Peyer's patch (tissue), 4 donors: ENCODE measurements at regions not wholly inside any gene's neighbourhood (a gene's known extent, or its start where the extent isn't known, plus 50 kb on each side); places are given as distances from the start of the nearest gene placed in this dataset.

Experiments used
- DNase-seq, 3 donors: peaks; one replicate each; pipeline ENCODE4 v3.0.0-alpha.2; 2017 to 2019
- H3K27ac ChIP-seq, 4 donors: fragments of 200-600 bp; sonication (generic); one replicate each; pipeline ENCODE4 v1.5.1; 2016 to 2019
- H3K27me3 ChIP-seq, 2 donors: fragments of 200-600 bp; sonication (generic); one replicate each; pipeline ENCODE4 v1.5.1; 2019
- H3K36me3 ChIP-seq, 3 donors: fragments of 200-600 bp; sonication (generic); one replicate each; pipeline ENCODE4 v1.5.1; 2016 to 2019
- H3K4me1 ChIP-seq, 4 donors: fragments of 200-600 bp; sonication (generic); one replicate each; pipeline ENCODE4 v1.5.1; 2016 to 2019
- H3K4me3 ChIP-seq, 4 donors: fragments of 200-600 bp; sonication (generic); 1 replicate in 3 of 4; 2 replicates in 1 of 4; pipeline ENCODE4 v1.5.1; 2016 to 2019; ENCODE audit warnings: mild to moderate bottlenecking in 1 of 4
- H3K9me3 ChIP-seq, 4 donors: fragments of 200-600 bp; sonication (generic); one replicate each; pipeline ENCODE4 v1.5.1; 2016 to 2019; ENCODE audit warnings: mild to moderate bottlenecking in 1 of 4
- POLR2A ChIP-seq, 2 donors: fragments of 450-650 bp; IDR thresholded peaks; one replicate each; pipeline ENCODE4 v1.5.1; 2017; ENCODE audit warnings: antibody characterized with exemption in 2 of 2, mild to moderate bottlenecking in 2 of 2, moderate library complexity in 2 of 2
- TF ChIP-seq, protein P1 (sequence below), 6 experiments: fragments of 450-650 bp in 4 of 6; fragments of 200-600 bp in 2 of 6; sonication (generic) in 1 of 6; IDR thresholded peaks; one replicate each; pipeline ENCODE4 v1.5.1; 2017 to 2019; ENCODE audit warnings: antibody characterized with exemption in 6 of 6, mild to moderate bottlenecking in 3 of 6, moderate library complexity in 1 of 6

DNA sequence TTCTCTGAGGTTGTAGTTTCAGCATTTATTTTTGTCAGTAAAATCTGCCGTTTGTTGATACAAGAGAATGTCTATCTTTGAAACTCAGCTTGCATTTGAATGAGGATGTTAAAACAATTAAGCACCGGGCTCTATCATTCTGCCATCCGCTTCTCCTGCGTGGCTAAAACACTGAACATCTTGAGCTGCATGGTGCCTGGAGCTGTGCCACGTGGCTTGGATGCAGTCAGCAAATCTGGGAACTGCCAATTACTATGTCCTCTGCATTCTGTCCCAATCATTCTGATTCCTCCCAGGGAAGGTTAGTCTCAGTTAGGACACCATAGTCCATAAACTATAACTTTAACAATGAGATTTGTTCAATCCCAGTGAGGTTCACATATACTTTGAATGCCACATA, 598.4 kb downstream of the FBXO15 start:
- TF ChIP-seq, protein P1, sequence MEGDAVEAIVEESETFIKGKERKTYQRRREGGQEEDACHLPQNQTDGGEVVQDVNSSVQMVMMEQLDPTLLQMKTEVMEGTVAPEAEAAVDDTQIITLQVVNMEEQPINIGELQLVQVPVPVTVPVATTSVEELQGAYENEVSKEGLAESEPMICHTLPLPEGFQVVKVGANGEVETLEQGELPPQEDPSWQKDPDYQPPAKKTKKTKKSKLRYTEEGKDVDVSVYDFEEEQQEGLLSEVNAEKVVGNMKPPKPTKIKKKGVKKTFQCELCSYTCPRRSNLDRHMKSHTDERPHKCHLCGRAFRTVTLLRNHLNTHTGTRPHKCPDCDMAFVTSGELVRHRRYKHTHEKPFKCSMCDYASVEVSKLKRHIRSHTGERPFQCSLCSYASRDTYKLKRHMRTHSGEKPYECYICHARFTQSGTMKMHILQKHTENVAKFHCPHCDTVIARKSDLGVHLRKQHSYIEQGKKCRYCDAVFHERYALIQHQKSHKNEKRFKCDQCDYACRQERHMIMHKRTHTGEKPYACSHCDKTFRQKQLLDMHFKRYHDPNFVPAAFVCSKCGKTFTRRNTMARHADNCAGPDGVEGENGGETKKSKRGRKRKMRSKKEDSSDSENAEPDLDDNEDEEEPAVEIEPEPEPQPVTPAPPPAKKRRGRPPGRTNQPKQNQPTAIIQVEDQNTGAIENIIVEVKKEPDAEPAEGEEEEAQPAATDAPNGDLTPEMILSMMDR (IDR thresholded peaks at IDR 0.05): no peak
- TF ChIP-seq POLR2A (IDR thresholded peaks at IDR 0.05): no peak
- no peak for DNase-seq

DNA sequence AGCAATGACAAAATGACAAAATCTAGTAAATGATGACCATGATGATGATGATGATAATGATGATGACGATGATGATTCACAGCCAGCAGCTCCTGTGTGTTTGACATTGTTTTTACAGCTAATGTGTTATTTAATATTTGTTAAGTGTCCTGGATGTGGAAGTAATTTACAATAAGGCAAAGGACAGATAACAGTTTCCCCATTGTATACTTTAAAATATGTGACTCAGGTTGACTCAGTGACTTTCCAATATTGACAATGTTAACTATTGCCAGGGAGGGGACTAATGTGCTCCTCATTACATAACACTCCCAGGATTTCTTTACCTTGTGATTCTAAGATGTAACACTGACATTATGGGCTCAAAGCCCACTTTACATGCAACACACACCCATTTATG, 602.2 kb downstream of the FBXO15 start:
- Histone ChIP-seq H3K9me3 (no peaks in the 10 kb centered on the region), H3K4me1 (no peaks in the 10 kb centered on the region), H3K27me3 (no peaks in the 10 kb centered on the region), H3K36me3 (no peaks in the 10 kb centered on the region), H3K4me3 (no peak overlapping the region), H3K27ac (no peak overlapping the region)
- TF ChIP-seq, protein P1 (IDR thresholded peaks at IDR 0.05): no peak
- TF ChIP-seq POLR2A (IDR thresholded peaks at IDR 0.05): no peak
- no peak for DNase-seq

More for the DNA sequence above, 598.4 kb downstream of the FBXO15 start:
- Histone ChIP-seq H3K4me1 (no peaks in the 10 kb centered on the region), H3K27me3 (no peaks in the 10 kb centered on the region), H3K4me3 (no peak overlapping the region), H3K27ac (no peak overlapping the region), H3K9me3 (no peaks in the 10 kb centered on the region), H3K36me3 (no peaks in the 10 kb centered on the region)

DNA sequence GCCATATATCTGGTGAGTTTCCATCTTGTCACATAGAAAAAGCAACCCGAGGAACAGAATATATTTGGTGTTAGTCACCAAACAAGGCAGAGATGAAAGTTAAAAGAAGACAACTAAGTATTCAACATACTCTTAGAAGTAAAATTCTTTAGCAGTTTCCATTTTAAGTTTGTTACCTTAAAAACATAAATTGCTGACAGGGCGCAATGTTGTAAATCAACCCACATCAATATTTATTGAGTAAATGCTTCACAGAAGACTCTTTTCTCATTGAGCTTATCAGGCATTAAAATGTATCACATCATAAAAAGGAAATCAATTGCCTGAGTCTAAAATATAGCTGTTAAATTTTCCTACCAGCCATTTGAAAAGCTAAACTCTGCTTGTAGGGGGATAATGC, 603.0 kb downstream of the FBXO15 start:
- Histone ChIP-seq H3K9me3 (no peaks in the 10 kb centered on the region), H3K27ac (no peak overlapping the region), H3K4me1 (no peaks in the 10 kb centered on the region), H3K4me3 (no peak overlapping the region), H3K36me3 (no peaks in the 10 kb centered on the region), H3K27me3 (no peaks in the 10 kb centered on the region)
- no peak for TF ChIP-seq POLR2A (IDR thresholded peaks at IDR 0.05)
- TF ChIP-seq, protein P1 (IDR thresholded peaks at IDR 0.05): no peak
- DNase-seq: no peak

DNA sequence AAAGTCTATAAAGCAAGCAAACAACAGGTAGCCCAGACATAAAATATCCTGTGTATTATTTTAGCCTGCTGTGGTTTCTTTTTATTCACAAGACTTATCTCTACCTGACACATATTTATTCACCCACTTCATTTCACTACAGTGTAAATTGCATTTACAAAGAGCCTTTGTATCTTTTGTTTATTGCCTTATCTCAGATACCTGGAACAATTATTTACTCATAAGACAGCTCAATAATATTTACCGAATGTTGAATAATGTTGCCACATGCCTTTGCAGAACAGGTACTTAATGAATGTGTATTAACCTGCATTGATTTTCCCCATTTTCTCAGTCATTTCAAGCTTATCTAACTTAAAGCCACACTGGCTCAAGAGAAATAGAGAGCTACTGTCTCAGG, 603.6 kb downstream of the FBXO15 start:
- Histone ChIP-seq H3K36me3 (no peaks in the 10 kb centered on the region), H3K27ac (no peak overlapping the region), H3K4me1 (no peaks in the 10 kb centered on the region), H3K4me3 (no peak overlapping the region), H3K9me3 (no peaks in the 10 kb centered on the region), H3K27me3 (no peaks in the 10 kb centered on the region)
- no peak for DNase-seq
- no peak for TF ChIP-seq POLR2A (IDR thresholded peaks at IDR 0.05)
- TF ChIP-seq, protein P1 (IDR thresholded peaks at IDR 0.05): no peak

DNA sequence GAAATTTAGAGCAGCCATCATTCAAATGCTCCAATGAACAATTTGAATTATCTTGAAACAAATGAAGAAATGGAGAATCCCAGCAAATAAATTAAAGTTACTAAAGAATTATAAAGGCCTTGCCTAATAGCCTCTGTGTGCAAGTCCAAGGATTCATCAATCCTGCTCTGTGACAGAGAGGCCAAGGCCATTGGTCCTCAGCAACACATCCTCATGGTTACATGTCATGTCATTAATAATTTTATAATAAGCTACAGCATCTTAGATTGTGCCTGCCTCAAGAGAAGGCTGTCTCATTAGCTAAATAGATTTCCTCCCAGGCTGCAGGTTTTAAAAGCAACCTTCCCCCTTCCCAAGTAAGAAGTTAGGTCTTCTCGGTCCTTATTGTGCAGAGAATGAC, 611.6 kb downstream of the FBXO15 start:
- no peak for DNase-seq
- H3K27ac ChIP-seq: no peak overlapping the region

More for the DNA sequence above, 611.6 kb downstream of the FBXO15 start:
- H3K4me1 ChIP-seq: no peaks in the 10 kb centered on the region
- no peak for TF ChIP-seq POLR2A (IDR thresholded peaks at IDR 0.05)
- TF ChIP-seq, protein P1 (IDR thresholded peaks at IDR 0.05): no peak
- no peaks in the 10 kb centered on the region for H3K9me3 ChIP-seq
- H3K4me3 ChIP-seq: no peak overlapping the region
- H3K27me3 ChIP-seq: no peaks in the 10 kb centered on the region
- H3K36me3 ChIP-seq: no peaks in the 10 kb centered on the region
